A549 (cell line): ENCODE measurements at regions not wholly inside any gene's neighbourhood (a gene's known extent, or its start where the extent isn't known, plus 50 kb on each side); places are given as distances from the start of the nearest gene placed in this dataset.

ENCODE experiments used
- CTCF ChIP-seq: fragments of >200 bp; sonication (Bioruptor Twin); formaldehyde crosslinking; IDR thresholded peaks from 3 replicates; pipeline ENCODE4 v1.5.1; 2016
- JUNB ChIP-seq: fragments of >200 bp; sonication (Bioruptor Twin); formaldehyde crosslinking; IDR thresholded peaks from 2 replicates; pipeline ENCODE4 v1.6.1; 2016
- MAX ChIP-seq: IDR thresholded peaks from 2 replicates; pipeline ENCODE4 v1.6.1; 2012
- POLR2A ChIP-seq: IDR thresholded peaks from 2 replicates; pipeline ENCODE4 v1.6.1; 2012; ENCODE audit warnings: mild to moderate bottlenecking, low read length
- RAD21 ChIP-seq, 2 experiments: fragments of >200 bp in 1 of 2; sonication (Bioruptor Twin) in 1 of 2; formaldehyde crosslinking in 1 of 2; IDR thresholded peaks in 1 of 2; conservative IDR thresholded peaks in 1 of 2; 2 replicates in 1 of 2; 3 replicates in 1 of 2; pipeline ENCODE4 v1.6.1; 2012 to 2018; ENCODE audit warnings: inconsistent platforms in 1 of 2

- TF ChIP-seq CTCF (no peak), MAX (no peak), RAD21 (conservative IDR thresholded peaks at IDR 0.05 in 1 of 2, IDR thresholded peaks at IDR 0.05 in 1 of 2) (no peak), JUNB (no peak), POLR2A (no peak)
These were observed 73.2 kb upstream of the AMOT start for GRCh38 chrX:112913807-112914206.
